CD14-positive monocyte (primary cell): ENCODE measurements at regions not wholly inside any gene's neighbourhood (a gene's known extent, or its start where the extent isn't known, plus 50 kb on each side); places are given as distances from the start of the nearest gene placed in this dataset.

Experiments
- DNase-seq, 3 donors: peaks; one replicate each; pipeline ENCODE4 v3.0.0-alpha.2; 2011 to 2022
- H2AFZ ChIP-seq: 2 replicates; pipeline ENCODE4 v1.6.0; 2012; ENCODE audit warnings: mild to moderate bottlenecking, low read depth, low read length, inconsistent platforms; ENCODE audit not compliant: insufficient read depth, poor library complexity, severe bottlenecking
- H3K27ac ChIP-seq, 2 donors: 1 replicate in 1 of 2; 2 replicates in 1 of 2; pipeline ENCODE4 v1.5.1; 2012 to 2013; ENCODE audit warnings: low read length in 2 of 2, control low read depth in 1 of 2, inconsistent platforms in 1 of 2, low read depth in 1 of 2, mild to moderate bottlenecking in 1 of 2
- H3K27me3 ChIP-seq, 2 donors: one replicate each; pipeline versions ENCODE4 v1.6.0 to v1.6.1; 2011 to 2013; ENCODE audit warnings: low read length in 2 of 2; ENCODE audit not compliant: control insufficient read depth in 2 of 2, insufficient read depth in 2 of 2
- H3K36me3 ChIP-seq, 2 donors: replicated peaks in 1 of 2; 1 replicate in 1 of 2; 2 replicates in 1 of 2; pipeline versions ENCODE4 v1.5.1 to v1.6.1; 2012 to 2013; ENCODE audit warnings: low read length in 2 of 2, control low read depth in 1 of 2, inconsistent platforms in 1 of 2, mild to moderate bottlenecking in 1 of 2; ENCODE audit not compliant: insufficient read depth in 2 of 2, control insufficient read depth in 1 of 2
- H3K4me1 ChIP-seq, 2 donors: 1 replicate in 1 of 2; 2 replicates in 1 of 2; pipeline versions ENCODE4 v1.5.1 to v1.6.1; 2012 to 2013; ENCODE audit warnings: low read length in 2 of 2, control low read depth in 1 of 2, inconsistent platforms in 1 of 2, mild to moderate bottlenecking in 1 of 2, moderate library complexity in 1 of 2; ENCODE audit not compliant: insufficient read depth in 2 of 2, control insufficient read depth in 1 of 2
- H3K4me2 ChIP-seq: replicated peaks from 2 replicates; pipeline ENCODE3; 2012; ENCODE audit warnings: low read length, moderate library complexity, mild to moderate bottlenecking; ENCODE audit not compliant: poor library complexity, severe bottlenecking; ENCODE audit errors: extremely low read depth
- H3K4me3 ChIP-seq, 3 experiments: fragments of 200-600 bp in 1 of 3; sonication (generic) in 1 of 3; replicated peaks in 1 of 3; 1 replicate in 2 of 3; 2 replicates in 1 of 3; pipeline ENCODE4 v1.5.1; 2011 to 2013; ENCODE audit warnings: low read length in 3 of 3, mild to moderate bottlenecking in 3 of 3, control low read depth in 2 of 3, low read depth in 2 of 3, inconsistent platforms in 1 of 3, moderate library complexity in 1 of 3
- H3K79me2 ChIP-seq: 2 replicates; pipeline ENCODE4 v1.6.0; 2012; ENCODE audit warnings: mild to moderate bottlenecking, control low read depth, inconsistent platforms, low read length, moderate library complexity; ENCODE audit not compliant: insufficient read depth
- H3K9ac ChIP-seq: 2 replicates; pipeline ENCODE4 v1.6.0; 2017; ENCODE audit warnings: low read length, mild to moderate bottlenecking; ENCODE audit not compliant: insufficient read depth, poor library complexity, severe bottlenecking
- H3K9me3 ChIP-seq, 2 donors: replicated peaks in 1 of 2; 1 replicate in 1 of 2; 2 replicates in 1 of 2; pipeline versions ENCODE4 v1.5.1 to v1.6.1; 2012 to 2013; ENCODE audit warnings: low read length in 2 of 2, control low read depth in 1 of 2; ENCODE audit not compliant: control insufficient read depth in 1 of 2, insufficient read depth in 1 of 2
- H4K20me1 ChIP-seq: 2 replicates; pipeline ENCODE4 v1.6.0; 2012; ENCODE audit warnings: mild to moderate bottlenecking, low read length, control low read depth, moderate library complexity; ENCODE audit not compliant: insufficient read depth
- H3K27ac Mint-ChIP-seq, 7 donors: one replicate each; pipeline ENCODE4 v1.8.0; 2020; ENCODE audit warnings: mild to moderate bottlenecking in 7 of 7, mixed read lengths in 7 of 7, moderate library complexity in 6 of 7, inconsistent platforms in 2 of 7
- H3K27me3 Mint-ChIP-seq, 3 donors: one replicate each; pipeline ENCODE4 v1.8.0; 2021 to 2022; ENCODE audit warnings: low read depth in 3 of 3, mild to moderate bottlenecking in 3 of 3, mixed read lengths in 3 of 3, moderate library complexity in 3 of 3, inconsistent platforms in 1 of 3
- H3K36me3 Mint-ChIP-seq, 2 donors: one replicate each; pipeline ENCODE4 v1.8.0; 2020; ENCODE audit warnings: mixed read lengths in 2 of 2, inconsistent platforms in 1 of 2, mild to moderate bottlenecking in 1 of 2
- H3K4me1 Mint-ChIP-seq: one replicate; pipeline ENCODE4 v1.8.0; 2020; ENCODE audit warnings: mild to moderate bottlenecking, mixed read lengths
- H3K4me3 Mint-ChIP-seq, 2 donors: one replicate each; pipeline ENCODE4 v1.8.0; 2020; ENCODE audit warnings: mild to moderate bottlenecking in 2 of 2, mixed read lengths in 2 of 2, moderate library complexity in 1 of 2
- H3K9me3 Mint-ChIP-seq, 7 donors: one replicate each; pipeline ENCODE4 v1.8.0; 2020 to 2022; ENCODE audit warnings: mixed read lengths in 7 of 7, mild to moderate bottlenecking in 6 of 7, moderate library complexity in 6 of 7, inconsistent platforms in 2 of 7
- WGBS: methylation state at CpG from one replicate; pipeline ENCODE4 v1.1.5; 2013; ENCODE audit warnings: missing lambda C conversion rate; ENCODE audit not compliant: insufficient coverage; 5-methylcytosine and 5-hydroxymethylcytosine counted together
- intact Hi-C, 2 donors: fragments of 100-400 bp; cut with micrococcal nuclease; formaldehyde crosslinking; loops; one replicate each; pipeline versions ENCODE4 v1.15.0 to v1.15.1; 2023
- TF ChIP-seq, protein P1 (sequence below): fragments of 200-600 bp; IDR thresholded peaks from one replicate; pipeline ENCODE4 v1.8.0; 2022; ENCODE audit warnings: antibody characterized with exemption, mild to moderate bottlenecking

DNA sequence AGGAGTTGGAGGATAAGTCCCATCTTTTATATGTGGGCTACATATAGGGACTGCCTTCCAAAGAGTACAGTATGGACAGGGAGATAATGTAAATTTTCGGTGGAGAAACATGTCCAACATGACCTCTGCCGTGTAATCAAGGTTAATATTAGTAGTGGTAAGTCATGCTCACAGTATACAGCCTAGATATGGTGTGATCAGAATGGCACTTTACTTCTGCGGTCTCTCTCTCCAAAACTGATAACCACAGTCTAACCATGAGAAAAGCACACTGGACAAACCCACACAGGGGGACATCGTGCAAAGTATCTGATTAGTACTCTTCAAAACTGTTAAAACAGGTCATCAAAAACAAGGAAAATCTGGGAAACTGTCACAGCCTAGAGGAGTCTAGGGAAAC, 66.6 kb upstream of the PLCL2 start:
- Histone ChIP-seq H3K79me2 (no peaks in the 10 kb centered on the region), H2AFZ (no peak overlapping the region), H3K36me3 (no peaks in the 10 kb centered on the region), H4K20me1 (no peaks in the 10 kb centered on the region), H3K27me3 (no peaks in the 10 kb centered on the region), H3K27ac (no peak overlapping the region), H3K4me3 (no peak overlapping the region), H3K4me2 (no peak overlapping the region), H3K9me3 (no peaks in the 10 kb centered on the region), H3K4me1 (no peaks in the 10 kb centered on the region), H3K9ac (no peak overlapping the region)
- H3K27ac Mint-ChIP-seq = no peak overlapping the region
- H3K4me1 Mint-ChIP-seq = peaks cover 2% of the 10 kb centered on the region
- no peak for DNase-seq
- TF ChIP-seq, protein P1, sequence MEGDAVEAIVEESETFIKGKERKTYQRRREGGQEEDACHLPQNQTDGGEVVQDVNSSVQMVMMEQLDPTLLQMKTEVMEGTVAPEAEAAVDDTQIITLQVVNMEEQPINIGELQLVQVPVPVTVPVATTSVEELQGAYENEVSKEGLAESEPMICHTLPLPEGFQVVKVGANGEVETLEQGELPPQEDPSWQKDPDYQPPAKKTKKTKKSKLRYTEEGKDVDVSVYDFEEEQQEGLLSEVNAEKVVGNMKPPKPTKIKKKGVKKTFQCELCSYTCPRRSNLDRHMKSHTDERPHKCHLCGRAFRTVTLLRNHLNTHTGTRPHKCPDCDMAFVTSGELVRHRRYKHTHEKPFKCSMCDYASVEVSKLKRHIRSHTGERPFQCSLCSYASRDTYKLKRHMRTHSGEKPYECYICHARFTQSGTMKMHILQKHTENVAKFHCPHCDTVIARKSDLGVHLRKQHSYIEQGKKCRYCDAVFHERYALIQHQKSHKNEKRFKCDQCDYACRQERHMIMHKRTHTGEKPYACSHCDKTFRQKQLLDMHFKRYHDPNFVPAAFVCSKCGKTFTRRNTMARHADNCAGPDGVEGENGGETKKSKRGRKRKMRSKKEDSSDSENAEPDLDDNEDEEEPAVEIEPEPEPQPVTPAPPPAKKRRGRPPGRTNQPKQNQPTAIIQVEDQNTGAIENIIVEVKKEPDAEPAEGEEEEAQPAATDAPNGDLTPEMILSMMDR = no peak
- H3K9me3 Mint-ChIP-seq = peaks cover 0 to 6% (median 0%) of the 10 kb centered on the region in 7 donors
- no CpG with 5 or more reads among the region's 4 CpGs for WGBS
- intact Hi-C loops = no loop called here
- no peaks in the 10 kb centered on the region for H3K36me3 Mint-ChIP-seq
- H3K27me3 Mint-ChIP-seq = peaks cover 0 to 5% (median 0%) of the 10 kb centered on the region in 3 donors
- H3K4me3 Mint-ChIP-seq = no peak overlapping the region

DNA sequence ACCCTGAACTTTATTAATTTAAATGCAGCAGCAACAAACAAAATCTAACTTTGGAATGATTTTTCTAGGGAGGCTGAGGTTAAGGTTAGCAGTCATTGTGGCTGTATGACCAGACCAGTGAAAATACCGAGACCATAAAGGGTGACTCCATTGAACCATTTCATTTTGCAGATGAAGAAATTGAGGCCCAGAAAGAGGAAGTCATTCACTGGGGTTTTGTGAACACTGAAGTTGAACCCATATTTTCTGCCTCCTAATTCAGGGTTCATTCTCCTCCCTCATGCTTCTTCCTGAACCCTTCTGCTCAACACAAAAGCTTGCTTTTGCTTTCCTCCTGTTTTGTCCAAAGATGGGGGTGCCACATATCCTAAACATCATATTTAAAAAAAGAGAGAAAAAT, 65.8 kb upstream of the PLCL2 start:
- H3K27ac ChIP-seq = no peak overlapping the region
- TF ChIP-seq, protein P1 = no peak
- no peaks in the 10 kb centered on the region for H3K27me3 ChIP-seq
- H3K4me1 ChIP-seq = no peaks in the 10 kb centered on the region
- DNase-seq = no peak
- Mint-ChIP-seq H3K36me3 (no peaks in the 10 kb centered on the region), H3K27me3 (peaks cover 0 to 5% (median 0%) of the 10 kb centered on the region in 3 donors), H3K27ac (no peak overlapping the region), H3K9me3 (peaks cover 0 to 6% (median 0%) of the 10 kb centered on the region in 7 donors), H3K4me3 (no peak overlapping the region), H3K4me1 (peaks cover 2% of the 10 kb centered on the region)
- no peak overlapping the region for H3K4me2 ChIP-seq
- H3K4me3 ChIP-seq = no peak overlapping the region
- H2AFZ ChIP-seq = no peak overlapping the region
- H4K20me1 ChIP-seq = no peaks in the 10 kb centered on the region
- no peaks in the 10 kb centered on the region for H3K9me3 ChIP-seq
- H3K79me2 ChIP-seq = no peaks in the 10 kb centered on the region
- H3K36me3 ChIP-seq = no peaks in the 10 kb centered on the region
- no peak overlapping the region for H3K9ac ChIP-seq
- intact Hi-C loops = no loop called here
- WGBS = 100% methylated on average over 1 of the region's 1 CpG
